ENCODE measurements at regions not wholly inside any gene's neighbourhood (a gene's known extent, or its start where the extent isn't known, plus 50 kb on each side); places are given as distances from the start of the nearest gene placed in this dataset.

DNA sequence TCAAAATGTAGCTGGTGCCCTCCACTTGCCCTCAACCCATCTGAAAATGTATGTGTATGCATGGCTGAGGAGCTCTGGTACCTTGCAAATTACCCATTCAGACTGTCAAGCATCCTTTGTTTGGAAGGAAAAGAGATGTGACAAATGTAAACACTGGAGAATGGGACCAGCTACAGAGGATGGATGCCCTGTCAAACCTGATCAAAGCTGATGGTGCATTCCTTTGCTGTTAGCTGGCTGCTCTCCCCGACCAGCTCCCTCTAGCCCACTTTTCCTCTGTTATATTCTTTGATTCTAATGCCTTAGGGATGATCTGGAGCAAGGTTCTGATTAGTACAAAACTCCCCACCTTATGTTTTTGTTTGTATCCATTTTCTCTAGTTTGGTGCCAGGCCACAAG, 310.3 kb downstream of the C12orf75 start:
- TF ChIP-seq ZNF235 (CRISPR knock-in tag; IDR thresholded peaks at IDR 0.05; ENCODE audit: borderline replicate concordance) (no peak), POLR2AphosphoS5 (IDR thresholded peaks at IDR 0.05; ENCODE audit: low read depth, low read length) (no peak), ZNF768 (CRISPR knock-in tag; IDR thresholded peaks at IDR 0.05) (no peak)
- TF ChIP-seq, protein P1, sequence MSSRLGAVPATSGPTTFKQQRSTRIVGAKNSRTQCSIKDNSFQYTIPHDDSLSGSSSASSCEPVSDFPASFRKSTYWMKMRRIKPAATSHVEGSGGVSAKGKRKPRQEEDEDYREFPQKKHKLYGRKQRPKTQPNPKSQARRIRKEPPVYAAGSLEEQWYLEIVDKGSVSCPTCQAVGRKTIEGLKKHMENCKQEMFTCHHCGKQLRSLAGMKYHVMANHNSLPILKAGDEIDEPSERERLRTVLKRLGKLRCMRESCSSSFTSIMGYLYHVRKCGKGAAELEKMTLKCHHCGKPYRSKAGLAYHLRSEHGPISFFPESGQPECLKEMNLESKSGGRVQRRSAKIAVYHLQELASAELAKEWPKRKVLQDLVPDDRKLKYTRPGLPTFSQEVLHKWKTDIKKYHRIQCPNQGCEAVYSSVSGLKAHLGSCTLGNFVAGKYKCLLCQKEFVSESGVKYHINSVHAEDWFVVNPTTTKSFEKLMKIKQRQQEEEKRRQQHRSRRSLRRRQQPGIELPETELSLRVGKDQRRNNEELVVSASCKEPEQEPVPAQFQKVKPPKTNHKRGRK (CRISPR knock-in tag; IDR thresholded peaks at IDR 0.05), result no peak
